ENCODE measurements at regions not wholly inside any gene's neighbourhood (a gene's known extent, or its start where the extent isn't known, plus 50 kb on each side); places are given as distances from the start of the nearest gene placed in this dataset.

GRCh38 chr7:17678896-17679295 is 261.4 kb downstream of the SNX13 start:
- no peak for TF ChIP-seq CTCF (IDR thresholded peaks at IDR 0.05)
- no peak for TF ChIP-seq POLR2A (IDR thresholded peaks at IDR 0.05)

Data from tibial nerve (tissue), 3 donors.